ENCODE measurements at regions not wholly inside any gene's neighbourhood (a gene's known extent, or its start where the extent isn't known, plus 50 kb on each side); places are given as distances from the start of the nearest gene placed in this dataset.

DNA sequence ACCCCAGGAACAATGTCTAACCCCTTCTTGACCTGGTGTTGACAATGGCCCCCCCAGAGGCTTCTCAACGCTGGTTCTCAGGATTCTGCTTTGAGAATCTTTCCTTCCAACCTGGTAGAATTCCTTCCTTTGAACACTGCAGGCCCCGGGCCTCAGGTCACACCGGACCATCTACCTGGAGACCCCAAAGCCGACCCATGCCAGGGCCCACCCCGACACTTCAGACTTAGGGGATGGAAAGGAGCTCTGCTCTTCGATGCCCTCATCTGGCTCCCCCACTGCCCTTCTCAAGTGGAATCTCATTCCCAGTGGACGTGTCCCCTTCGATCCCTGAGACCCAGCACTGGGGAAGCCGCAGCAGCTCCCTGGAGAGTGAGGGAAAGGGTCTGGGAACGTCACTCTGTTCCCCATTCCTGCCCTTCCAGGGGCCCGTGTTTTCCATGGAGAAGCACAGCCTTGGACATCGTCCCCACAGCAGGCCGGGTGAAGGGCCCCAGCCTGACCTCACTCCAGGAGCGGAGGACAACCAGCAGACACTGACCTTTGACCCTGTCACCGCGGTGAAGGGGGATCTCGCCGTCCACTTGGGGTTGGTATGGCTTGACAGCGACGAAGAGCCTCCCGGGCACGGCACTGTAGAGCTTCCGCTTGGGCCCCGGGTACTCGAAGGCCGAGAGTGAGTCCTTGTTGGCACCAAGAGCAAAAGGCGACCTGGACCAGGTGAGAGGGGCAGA lies 408.3 kb downstream of the CTTN start:
- H3K9me3 ChIP-seq (ENCODE audit: control insufficient read depth, low read depth, low read length): no peaks in the 10 kb centered on the region
- no peak overlapping the region for H4K5ac ChIP-seq (ENCODE audit: insufficient read length, low read depth, low read length)
- Mint-ChIP-seq H3K27me3 (ENCODE audit: low read depth) (no peaks in the 10 kb centered on the region; the same call in 1 of the 2 replicates), H3K4me3 (no peak overlapping the region; a peak in 1 of 5 replicates), H3K36me3 (ENCODE audit: insufficient read depth in 1 of 3, low read depth in 3 of 3) (peaks cover 17 to 20% (median 20%) of the 10 kb centered on the region in 3 experiments), H3K9me3 (no peaks in the 10 kb centered on the region; a peak in 1 of 5 replicates), H3K4me1 (no peaks in the 10 kb centered on the region), H3K27ac (peak overlapping the region in 1 of 3 experiments; percentile 57; a peak in 1 of 7 replicates)
- no peak overlapping the region; the same call in 1 of the 2 replicates for H3K14ac ChIP-seq (ENCODE audit: insufficient read depth, low read length)
- DNase-seq: no peak
- H3K9ac ChIP-seq (ENCODE audit: extremely low read depth, insufficient read length, low read length): no peak overlapping the region
- H2BK5ac ChIP-seq (ENCODE audit: insufficient read length, low read length): no peak overlapping the region
- H3K79me2 ChIP-seq (ENCODE audit: insufficient read depth, low read length): no peaks in the 10 kb centered on the region
- H3T11ph ChIP-seq (ENCODE audit: low read length): no peak overlapping the region
- no peaks in the 10 kb centered on the region for H3K27me3 ChIP-seq (ENCODE audit: insufficient read depth, low read length)
- no peak overlapping the region for H3K4ac ChIP-seq (ENCODE audit: low read depth, low read length)
- H3K56ac ChIP-seq (ENCODE audit: insufficient read length, low read depth, low read length): no peak overlapping the region
- no peak overlapping the region for H2BK20ac ChIP-seq (ENCODE audit: low read depth, low read length, poor library complexity, severe bottlenecking)
- H2AK5ac ChIP-seq (ENCODE audit: insufficient read length, low read length): no peak overlapping the region
- H4K91ac ChIP-seq (ENCODE audit: insufficient read length, low read depth, low read length): no peak overlapping the region
- WGBS (ENCODE audit: extremely low coverage, insufficient read length, low lambda C conversion rate): no CpG with 5 or more reads among the region's 27 CpGs
- H4K8ac ChIP-seq (replicated peaks; ENCODE audit: insufficient read length, low read depth, low read length): no peak overlapping the region
- H3K27ac ChIP-seq (ENCODE audit: insufficient read length, low read depth, low read length): no peak overlapping the region
- no peak overlapping the region for H2BK15ac ChIP-seq (ENCODE audit: low read depth, low read length)
- peaks cover 3% of the 10 kb centered on the region for H4K20me1 ChIP-seq (ENCODE audit: control insufficient read depth, insufficient read depth, insufficient read length)
- no peak overlapping the region for H3K18ac ChIP-seq (ENCODE audit: insufficient read length, low read depth, low read length)
- H2AFZ ChIP-seq (ENCODE audit: low read length): no peak overlapping the region
- H3K4me2 ChIP-seq (ENCODE audit: insufficient read depth, insufficient read length, low read length): no peak overlapping the region
- H3K23me2 ChIP-seq (ENCODE audit: insufficient read length, low read depth, low read length, poor library complexity, severe bottlenecking): no peaks in the 10 kb centered on the region
- TF ChIP-seq, protein P1, sequence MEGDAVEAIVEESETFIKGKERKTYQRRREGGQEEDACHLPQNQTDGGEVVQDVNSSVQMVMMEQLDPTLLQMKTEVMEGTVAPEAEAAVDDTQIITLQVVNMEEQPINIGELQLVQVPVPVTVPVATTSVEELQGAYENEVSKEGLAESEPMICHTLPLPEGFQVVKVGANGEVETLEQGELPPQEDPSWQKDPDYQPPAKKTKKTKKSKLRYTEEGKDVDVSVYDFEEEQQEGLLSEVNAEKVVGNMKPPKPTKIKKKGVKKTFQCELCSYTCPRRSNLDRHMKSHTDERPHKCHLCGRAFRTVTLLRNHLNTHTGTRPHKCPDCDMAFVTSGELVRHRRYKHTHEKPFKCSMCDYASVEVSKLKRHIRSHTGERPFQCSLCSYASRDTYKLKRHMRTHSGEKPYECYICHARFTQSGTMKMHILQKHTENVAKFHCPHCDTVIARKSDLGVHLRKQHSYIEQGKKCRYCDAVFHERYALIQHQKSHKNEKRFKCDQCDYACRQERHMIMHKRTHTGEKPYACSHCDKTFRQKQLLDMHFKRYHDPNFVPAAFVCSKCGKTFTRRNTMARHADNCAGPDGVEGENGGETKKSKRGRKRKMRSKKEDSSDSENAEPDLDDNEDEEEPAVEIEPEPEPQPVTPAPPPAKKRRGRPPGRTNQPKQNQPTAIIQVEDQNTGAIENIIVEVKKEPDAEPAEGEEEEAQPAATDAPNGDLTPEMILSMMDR (conservative IDR thresholded peaks at IDR 0.05): no peak
- no peaks in the 10 kb centered on the region for H3K79me1 ChIP-seq (ENCODE audit: insufficient read depth, low read depth, low read length, poor library complexity, severe bottlenecking)
- no peak overlapping the region for H2BK12ac ChIP-seq (ENCODE audit: insufficient read length, low read depth, low read length)
- H3K23ac ChIP-seq (ENCODE audit: insufficient read length, low read depth, low read length): no peak overlapping the region
- H3K4me1 ChIP-seq (ENCODE audit: insufficient read depth, low read length): no peaks in the 10 kb centered on the region
- no peak overlapping the region for H2BK120ac ChIP-seq (ENCODE audit: low read depth, low read length, poor library complexity, severe bottlenecking)
